Activated CD8-positive, alpha-beta T cell treated with anti-CD3 and anti-CD28 coated beads for 36 hours (primary cell): ENCODE measurements at regions not wholly inside any gene's neighbourhood (a gene's known extent, or its start where the extent isn't known, plus 50 kb on each side); places are given as distances from the start of the nearest gene placed in this dataset.
"Not testable (repeated sequence)": the region's sequence is repeated elsewhere in the genome, so short reads cannot be mapped to it uniquely, and the experiment has no call there.

Experiments
- ATAC-seq: fragments of 200-7000 bp; cut with Tn5 transposase; one replicate; pipeline ENCODE4 v1.10.0; 2021; ENCODE audit warnings: mild to moderate bottlenecking, moderate library complexity
- CTCF ChIA-PET: fragments of 350-600 bp; sonication (Branson Sonifier 250); formaldehyde crosslinking; loops from one replicate; lab custom pipeline; 2021; ENCODE audit warnings: antibody characterized with exemption; lab: Charles Lee
- POLR2A ChIA-PET: fragments of 350-600 bp; sonication (Branson Sonifier 250); formaldehyde crosslinking; loops from one replicate; lab custom pipeline; 2021; ENCODE audit warnings: antibody characterized with exemption; lab: Charles Lee
- DNase-seq: peaks from one replicate; pipeline ENCODE4 v3.0.0-alpha.2; 2020
- H3K27ac Mint-ChIP-seq: one replicate; pipeline ENCODE4 v1.8.0; 2021; ENCODE audit warnings: mild to moderate bottlenecking, mixed read lengths
- H3K27me3 Mint-ChIP-seq: one replicate; pipeline ENCODE4 v1.8.0; 2021; ENCODE audit warnings: mixed read lengths
- H3K36me3 Mint-ChIP-seq: one replicate; pipeline ENCODE4 v1.8.0; 2021; ENCODE audit warnings: low read depth, mixed read lengths
- H3K4me1 Mint-ChIP-seq: one replicate; pipeline ENCODE4 v1.8.0; 2021; ENCODE audit warnings: low read depth, mixed read lengths
- H3K4me3 Mint-ChIP-seq: one replicate; pipeline ENCODE4 v1.8.0; 2021; ENCODE audit warnings: mild to moderate bottlenecking, moderate library complexity, mixed read lengths
- H3K9me3 Mint-ChIP-seq: one replicate; pipeline ENCODE4 v1.8.0; 2021; ENCODE audit warnings: mixed read lengths
- CTCF ChIP-seq: fragments of 200-600 bp; IDR thresholded peaks from one replicate; pipeline ENCODE4 v1.8.0; 2022; ENCODE audit warnings: antibody characterized with exemption, mild to moderate bottlenecking
- intact Hi-C: fragments of 100-400 bp; cut with micrococcal nuclease; formaldehyde crosslinking; loops from one replicate; pipeline ENCODE4 v1.10.0; 2022

- POLR2A ChIA-PET = no interaction called here
- ATAC-seq = no peak
- CTCF ChIA-PET = no interaction called here
Measured at GRCh38 chrX:10676235-10676957, 56.0 kb upstream of the MID1 start.

GRCh38 chrX:10677490-10677889 is 57.1 kb upstream of the MID1 start:
- ATAC-seq (no peak), DNase-seq (no peak)
- no peak for TF ChIP-seq CTCF
- no peak overlapping the region for H3K4me3 Mint-ChIP-seq
- no peak overlapping the region for H3K27ac Mint-ChIP-seq
- CTCF ChIA-PET = no interaction called here
- intact Hi-C loops = no loop called here
- POLR2A ChIA-PET = no interaction called here
- H3K27me3 Mint-ChIP-seq = no peaks in the 10 kb centered on the region
- no peaks in the 10 kb centered on the region for H3K9me3 Mint-ChIP-seq
- H3K36me3 Mint-ChIP-seq = no peaks in the 10 kb centered on the region
- no peaks in the 10 kb centered on the region for H3K4me1 Mint-ChIP-seq

More at GRCh38 chrX:10676235-10676957, 56.0 kb upstream of the MID1 start:
- H3K36me3 Mint-ChIP-seq = no peaks in the 10 kb centered on the region
- H3K9me3 Mint-ChIP-seq = no peaks in the 10 kb centered on the region
- DNase-seq = no peak
- no peaks in the 10 kb centered on the region for H3K27me3 Mint-ChIP-seq
- no peak overlapping the region for H3K4me3 Mint-ChIP-seq
- H3K27ac Mint-ChIP-seq = no peak overlapping the region
- intact Hi-C loops = no loop called here
- no peaks in the 10 kb centered on the region for H3K4me1 Mint-ChIP-seq
- TF ChIP-seq CTCF = no peak

GRCh38 chrX:10679387-10679786 is 59.0 kb upstream of the MID1 start:
- ATAC-seq (no peak), DNase-seq (no peak)
- H3K9me3 Mint-ChIP-seq = no peaks in the 10 kb centered on the region
- H3K27me3 Mint-ChIP-seq = no peaks in the 10 kb centered on the region
- intact Hi-C loops = no loop called here
- no peaks in the 10 kb centered on the region for H3K36me3 Mint-ChIP-seq
- CTCF ChIA-PET = no interaction called here
- POLR2A ChIA-PET = interaction anchor here (0.6 kb wide), 1 partner anchor 537 kb away, joined by 3 read pairs; no protein-coding TSS in a partner anchor
- H3K4me3 Mint-ChIP-seq = no peak overlapping the region
- no peaks in the 10 kb centered on the region for H3K4me1 Mint-ChIP-seq
- no peak overlapping the region for H3K27ac Mint-ChIP-seq
- TF ChIP-seq CTCF = no peak

GRCh38 chrX:10681167-10681566 is 60.8 kb upstream of the MID1 start:
- Mint-ChIP-seq H3K36me3 (no peaks in the 10 kb centered on the region), H3K9me3 (no peaks in the 10 kb centered on the region), H3K27me3 (no peaks in the 10 kb centered on the region), H3K4me1 (no peaks in the 10 kb centered on the region), H3K27ac (no peak overlapping the region), H3K4me3 (no peak overlapping the region)
- POLR2A ChIA-PET = no interaction called here
- no peak for DNase-seq
- CTCF ChIA-PET = no interaction called here
- ATAC-seq = no peak
- intact Hi-C loops = no loop called here
- no peak for TF ChIP-seq CTCF

- CTCF ChIA-PET, intact Hi-C loops: not testable (repeated sequence)
Measured at GRCh38 chrX:10683631-10684030, 63.2 kb upstream of the MID1 start.

More at GRCh38 chrX:10683631-10684030, 63.2 kb upstream of the MID1 start:
- H3K4me3 Mint-ChIP-seq, H3K27me3 Mint-ChIP-seq, H3K9me3 Mint-ChIP-seq, H3K4me1 Mint-ChIP-seq, POLR2A ChIA-PET, H3K36me3 Mint-ChIP-seq, H3K27ac Mint-ChIP-seq, DNase-seq, ATAC-seq: not testable (repeated sequence)
